ENCODE measurements at regions not wholly inside any gene's neighbourhood (a gene's known extent, or its start where the extent isn't known, plus 50 kb on each side); places are given as distances from the start of the nearest gene placed in this dataset.

DNA sequence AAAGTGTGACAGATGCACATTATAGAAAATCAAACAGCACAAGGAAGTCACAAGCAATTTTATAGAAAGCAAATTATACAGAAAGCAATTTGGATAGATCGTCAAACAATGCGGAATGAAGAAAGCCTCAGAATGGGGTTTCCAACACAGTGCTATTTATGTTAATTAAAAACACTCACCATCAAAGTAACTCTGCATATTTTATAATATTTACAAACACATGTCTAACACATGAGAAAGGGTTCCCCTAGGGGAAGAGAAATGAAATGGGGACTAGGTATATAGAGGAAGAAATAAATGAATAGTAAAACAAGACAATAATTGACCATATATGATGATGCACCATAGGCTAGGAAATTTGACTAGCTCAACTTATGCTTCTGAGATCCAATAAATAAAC, 171.2 kb upstream of the XYLT1 start:
- Histone ChIP-seq H3K27ac (ENCODE audit: low read depth, low read length, poor library complexity, severe bottlenecking) (no peak overlapping the region), H3K9me2 (ENCODE audit: insufficient read depth, low read length) (no peaks in the 10 kb centered on the region), H3K4me3 (ENCODE audit: low read depth, low read length, poor library complexity, severe bottlenecking) (no peak overlapping the region), H3K4me1 (ENCODE audit: insufficient read depth, low read length, poor library complexity, severe bottlenecking) (no peaks in the 10 kb centered on the region), H3K4me2 (ENCODE audit: low read length) (no peak overlapping the region), H3K36me3 (ENCODE audit: insufficient read depth, low read length) (no peaks in the 10 kb centered on the region), H3K9me3 (ENCODE audit: low read length) (no peaks in the 10 kb centered on the region), H2AFZ (ENCODE audit: low read length) (no peak overlapping the region), H3K79me2 (ENCODE audit: insufficient read depth, low read depth, low read length) (no peaks in the 10 kb centered on the region), H4K20me1 (ENCODE audit: insufficient read depth, low read length) (no peaks in the 10 kb centered on the region)
- no peak for DNase-seq (ENCODE audit: low spot score)
- TF ChIP-seq, protein P1, sequence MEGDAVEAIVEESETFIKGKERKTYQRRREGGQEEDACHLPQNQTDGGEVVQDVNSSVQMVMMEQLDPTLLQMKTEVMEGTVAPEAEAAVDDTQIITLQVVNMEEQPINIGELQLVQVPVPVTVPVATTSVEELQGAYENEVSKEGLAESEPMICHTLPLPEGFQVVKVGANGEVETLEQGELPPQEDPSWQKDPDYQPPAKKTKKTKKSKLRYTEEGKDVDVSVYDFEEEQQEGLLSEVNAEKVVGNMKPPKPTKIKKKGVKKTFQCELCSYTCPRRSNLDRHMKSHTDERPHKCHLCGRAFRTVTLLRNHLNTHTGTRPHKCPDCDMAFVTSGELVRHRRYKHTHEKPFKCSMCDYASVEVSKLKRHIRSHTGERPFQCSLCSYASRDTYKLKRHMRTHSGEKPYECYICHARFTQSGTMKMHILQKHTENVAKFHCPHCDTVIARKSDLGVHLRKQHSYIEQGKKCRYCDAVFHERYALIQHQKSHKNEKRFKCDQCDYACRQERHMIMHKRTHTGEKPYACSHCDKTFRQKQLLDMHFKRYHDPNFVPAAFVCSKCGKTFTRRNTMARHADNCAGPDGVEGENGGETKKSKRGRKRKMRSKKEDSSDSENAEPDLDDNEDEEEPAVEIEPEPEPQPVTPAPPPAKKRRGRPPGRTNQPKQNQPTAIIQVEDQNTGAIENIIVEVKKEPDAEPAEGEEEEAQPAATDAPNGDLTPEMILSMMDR (conservative IDR thresholded peaks at IDR 0.05; ENCODE audit: low read length) = no peak
- TF ChIP-seq EZH2phosphoT487 (IDR thresholded peaks at IDR 0.05; ENCODE audit: borderline replicate concordance, low read depth, low read length) = no peak
- POLR2A ChIA-PET = no interaction called here
- intact Hi-C loops (cut with micrococcal nuclease; ENCODE audit: unreplicated experiment) = no loop called here
- no TSS peak for BruUV-seq (replicated peaks)
- CTCF ChIA-PET (ENCODE audit: unreplicated experiment) = no interaction called here

DNA sequence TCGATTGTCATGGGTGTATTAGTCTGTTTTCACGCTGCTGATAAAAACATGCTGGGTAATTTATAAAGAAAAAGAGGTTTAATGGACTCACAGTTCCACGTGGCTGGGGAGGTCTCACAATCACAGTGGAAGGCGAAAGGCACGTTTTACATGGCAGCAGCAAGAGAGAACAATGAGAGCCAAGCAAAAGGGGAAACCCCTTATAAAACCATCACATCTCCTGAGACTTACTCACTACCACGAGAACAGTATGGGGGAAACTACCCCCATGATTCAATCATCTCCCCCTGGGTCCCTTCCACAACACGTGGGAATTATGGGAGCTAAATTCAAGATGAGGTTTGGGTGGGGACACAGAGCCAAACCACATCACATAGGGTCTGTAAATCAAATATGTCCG, 167.4 kb upstream of the XYLT1 start:
- intact Hi-C loops (cut with micrococcal nuclease; ENCODE audit: unreplicated experiment) = no loop called here
- Histone ChIP-seq H3K4me2 (ENCODE audit: low read length) (no peak overlapping the region), H4K20me1 (ENCODE audit: insufficient read depth, low read length) (no peaks in the 10 kb centered on the region), H3K4me3 (ENCODE audit: low read depth, low read length, poor library complexity, severe bottlenecking) (no peak overlapping the region), H3K9me3 (ENCODE audit: low read length) (no peaks in the 10 kb centered on the region), H3K4me1 (ENCODE audit: insufficient read depth, low read length, poor library complexity, severe bottlenecking) (no peaks in the 10 kb centered on the region), H3K36me3 (ENCODE audit: insufficient read depth, low read length) (no peaks in the 10 kb centered on the region), H3K9me2 (ENCODE audit: insufficient read depth, low read length) (no peaks in the 10 kb centered on the region), H2AFZ (ENCODE audit: low read length) (no peak overlapping the region), H3K27ac (ENCODE audit: low read depth, low read length, poor library complexity, severe bottlenecking) (no peak overlapping the region), H3K79me2 (ENCODE audit: insufficient read depth, low read depth, low read length) (no peaks in the 10 kb centered on the region)
- ChIA-PET CTCF (ENCODE audit: unreplicated experiment) (no interaction called here), POLR2A (interaction anchor here (0.6 kb wide), 1 partner anchor 14 kb away, joined by 4 read pairs; no protein-coding TSS in a partner anchor)
- BruUV-seq (replicated peaks) = no TSS peak
- no peak for DNase-seq (ENCODE audit: low spot score)
- TF ChIP-seq EZH2phosphoT487 (IDR thresholded peaks at IDR 0.05; ENCODE audit: borderline replicate concordance, low read depth, low read length) = no peak
- TF ChIP-seq, protein P1 (conservative IDR thresholded peaks at IDR 0.05; ENCODE audit: low read length) = no peak

DNA sequence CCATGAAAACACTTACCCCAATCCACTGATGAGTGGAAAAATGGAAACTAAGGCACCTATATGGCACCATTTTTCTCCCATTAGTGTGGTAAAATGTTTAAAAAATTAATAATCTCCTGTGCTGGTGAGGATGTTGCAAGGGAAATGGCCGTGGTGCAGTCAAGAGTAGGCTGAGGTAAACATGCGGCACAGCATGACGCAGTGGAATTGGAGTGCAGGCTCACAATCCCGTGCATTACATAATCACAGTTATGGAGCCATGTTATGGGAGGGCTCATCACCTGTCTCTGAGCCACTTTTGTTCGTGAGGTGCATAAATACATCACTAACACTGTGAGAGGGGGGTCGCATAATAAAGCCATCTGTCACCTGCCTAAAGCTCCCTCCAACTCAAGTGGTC, 164.4 kb upstream of the XYLT1 start:
- Histone ChIP-seq H3K9me2 (ENCODE audit: insufficient read depth, low read length) (no peaks in the 10 kb centered on the region), H3K79me2 (ENCODE audit: insufficient read depth, low read depth, low read length) (no peaks in the 10 kb centered on the region), H3K27ac (ENCODE audit: low read depth, low read length, poor library complexity, severe bottlenecking) (no peak overlapping the region), H3K4me2 (ENCODE audit: low read length) (no peak overlapping the region), H3K36me3 (ENCODE audit: insufficient read depth, low read length) (no peaks in the 10 kb centered on the region), H3K4me3 (ENCODE audit: low read depth, low read length, poor library complexity, severe bottlenecking) (no peak overlapping the region), H3K9me3 (ENCODE audit: low read length) (no peaks in the 10 kb centered on the region), H4K20me1 (ENCODE audit: insufficient read depth, low read length) (no peaks in the 10 kb centered on the region), H2AFZ (ENCODE audit: low read length) (no peak overlapping the region), H3K4me1 (ENCODE audit: insufficient read depth, low read length, poor library complexity, severe bottlenecking) (no peaks in the 10 kb centered on the region)
- ChIA-PET POLR2A (interaction anchor here (0.6 kb wide), 1 partner anchor 41 kb away, joined by 6 read pairs; no protein-coding TSS in a partner anchor), CTCF (ENCODE audit: unreplicated experiment) (no interaction called here)
- intact Hi-C loops (cut with micrococcal nuclease; ENCODE audit: unreplicated experiment) = no loop called here
- DNase-seq (ENCODE audit: low spot score) = no peak
- TF ChIP-seq, protein P1 (conservative IDR thresholded peaks at IDR 0.05; ENCODE audit: low read length) = no peak
- TF ChIP-seq EZH2phosphoT487 (IDR thresholded peaks at IDR 0.05; ENCODE audit: borderline replicate concordance, low read depth, low read length) = no peak
- BruUV-seq (replicated peaks) = no TSS peak
